Fibroblast of the conjunctiva (primary cell): ENCODE measurements at regions not wholly inside any gene's neighbourhood (a gene's known extent, or its start where the extent isn't known, plus 50 kb on each side); places are given as distances from the start of the nearest gene placed in this dataset.

Experiments used
- DNase-seq: peaks from one replicate; pipeline ENCODE4 v3.0.0-alpha.2; 2010; ENCODE audit warnings: low read depth

GRCh38 chr18:47543080-47543479 is 291.6 kb upstream of the SKOR2 start:
- DNase-seq: no peak

GRCh38 chr18:47542551-47542950 is 291.1 kb upstream of the SKOR2 start:
- no peak for DNase-seq

- DNase-seq: no peak
Observed at GRCh38 chr18:47531717-47532116, 280.3 kb upstream of the SKOR2 start.

GRCh38 chr18:47530695-47531094 is 279.2 kb upstream of the SKOR2 start:
- no peak for DNase-seq

GRCh38 chr18:47528343-47528742 is 276.9 kb upstream of the SKOR2 start:
- no peak for DNase-seq

GRCh38 chr18:47526147-47526546 is 274.7 kb upstream of the SKOR2 start:
- no peak for DNase-seq

GRCh38 chr18:47522359-47522758 is 270.9 kb upstream of the SKOR2 start:
- no peak for DNase-seq

- DNase-seq: no peak
Observed at GRCh38 chr18:47520263-47520662, 268.8 kb upstream of the SKOR2 start.

- no peak for DNase-seq
Observed at GRCh38 chr18:47519706-47520105, 268.2 kb upstream of the SKOR2 start.

- DNase-seq: no peak
Observed at GRCh38 chr18:47519277-47519676, 267.8 kb upstream of the SKOR2 start.

GRCh38 chr18:47513614-47514013 is 262.2 kb upstream of the SKOR2 start:
- no peak for DNase-seq

GRCh38 chr18:47512726-47513435 is 261.4 kb upstream of the SKOR2 start:
- DNase-seq: no peak

- DNase-seq: no peak
Observed at GRCh38 chr18:47512056-47512455, 260.6 kb upstream of the SKOR2 start.

GRCh38 chr18:47510831-47511230 is 259.4 kb upstream of the SKOR2 start:
- DNase-seq: no peak

- no peak for DNase-seq
Observed at GRCh38 chr18:47507651-47508050, 256.2 kb upstream of the SKOR2 start.

GRCh38 chr18:47506897-47507296 is 255.4 kb upstream of the SKOR2 start:
- DNase-seq: no peak

GRCh38 chr18:47501946-47502345 is 250.5 kb upstream of the SKOR2 start:
- DNase-seq: no peak

GRCh38 chr18:47500930-47501329 is 249.5 kb upstream of the SKOR2 start:
- no peak for DNase-seq

- no peak for DNase-seq
Observed at GRCh38 chr18:47492691-47493090, 241.2 kb upstream of the SKOR2 start.

- DNase-seq: no peak
Observed at GRCh38 chr18:47490882-47491281, 239.4 kb upstream of the SKOR2 start.

- no peak for DNase-seq
Observed at GRCh38 chr18:47485221-47485797, 233.8 kb upstream of the SKOR2 start.

GRCh38 chr18:47484068-47484467 is 232.6 kb upstream of the SKOR2 start:
- DNase-seq: no peak

- no peak for DNase-seq
Observed at GRCh38 chr18:47480166-47480565, 228.7 kb upstream of the SKOR2 start.

GRCh38 chr18:47471784-47472183 is 220.3 kb upstream of the SKOR2 start:
- DNase-seq: no peak
